ENCODE measurements at regions not wholly inside any gene's neighbourhood (a gene's known extent, or its start where the extent isn't known, plus 50 kb on each side); places are given as distances from the start of the nearest gene placed in this dataset.

DNA sequence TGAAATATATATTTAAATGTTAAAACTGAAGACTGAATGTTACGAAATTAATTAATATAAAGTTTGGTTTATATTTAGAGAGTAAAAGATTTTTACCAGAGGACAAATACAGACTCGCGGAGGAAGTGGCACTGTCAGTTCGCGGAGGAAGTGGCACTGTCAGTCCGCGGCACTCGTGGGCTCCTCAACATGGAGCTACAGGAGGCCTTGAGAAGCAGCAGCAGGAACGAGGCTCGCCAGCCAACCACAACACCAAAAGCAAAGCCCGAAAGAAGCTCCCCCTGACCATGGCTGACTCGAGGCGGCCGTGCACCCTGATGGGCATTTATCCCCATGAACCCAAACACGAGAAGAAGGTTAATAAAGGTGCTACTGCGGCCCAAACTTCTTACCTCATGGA, 125.3 kb upstream of the PABPC4L start:
- POLR2A ChIA-PET: no interaction called here
- peaks cover 24% of the 10 kb centered on the region for H3K9me3 Mint-ChIP-seq

DNA sequence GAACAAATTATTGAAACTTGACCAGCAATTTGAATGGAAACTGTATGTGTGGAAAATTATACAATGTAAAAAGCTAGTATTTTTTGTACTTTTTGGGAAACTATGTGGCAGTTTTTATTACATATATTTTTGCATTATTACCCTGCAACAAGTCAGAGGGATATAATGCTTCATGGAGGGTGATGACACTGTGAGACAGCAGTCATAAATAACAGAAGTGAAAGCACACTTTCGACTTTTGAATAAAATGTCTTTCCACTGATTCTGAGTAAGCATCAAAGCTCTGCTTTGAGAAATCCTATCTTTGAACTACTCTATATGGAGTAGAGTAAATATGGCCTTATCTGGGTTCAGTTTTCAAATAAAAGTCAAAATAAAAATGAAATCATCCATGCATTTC, 122.6 kb upstream of the PABPC4L start:
- intact Hi-C loops (cut with micrococcal nuclease): no loop called here
- no peaks in the 10 kb centered on the region for H3K36me3 Mint-ChIP-seq
- POLR2A ChIA-PET: no interaction called here

More for the DNA sequence above, 125.3 kb upstream of the PABPC4L start:
- no peak overlapping the region for H3K27ac Mint-ChIP-seq
- no peaks in the 10 kb centered on the region for H3K27me3 Mint-ChIP-seq
- H3K4me1 Mint-ChIP-seq (ENCODE audit: low read depth): no peaks in the 10 kb centered on the region
- H3K4me3 Mint-ChIP-seq: no peak overlapping the region
- CTCF ChIA-PET: no interaction called here
- DNase-seq: no peak
- intact Hi-C loops (cut with micrococcal nuclease): no loop called here
- no peaks in the 10 kb centered on the region for H3K36me3 Mint-ChIP-seq

DNA sequence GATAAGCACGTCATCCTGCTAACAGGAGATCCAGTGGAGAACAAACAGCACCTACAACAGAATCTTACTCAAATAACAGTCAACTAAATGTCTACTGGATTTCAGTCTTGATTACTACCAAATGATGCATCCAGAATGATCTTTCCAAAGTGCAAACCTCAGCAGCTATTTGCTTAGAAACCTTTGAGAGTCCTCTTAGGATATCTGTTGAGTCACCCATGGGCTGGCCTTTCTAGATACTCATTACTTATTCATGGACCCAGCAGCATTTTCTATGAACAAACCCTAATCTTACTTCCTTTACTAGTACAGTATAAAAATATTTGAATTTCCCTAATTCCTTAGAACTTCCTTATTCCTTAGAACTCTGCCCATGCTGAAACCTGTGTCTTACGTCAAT, 118.5 kb upstream of the PABPC4L start:
- Mint-ChIP-seq H3K9me3 (peaks cover 28% of the 10 kb centered on the region), H3K27ac (no peak overlapping the region), H3K36me3 (no peaks in the 10 kb centered on the region), H3K4me1 (ENCODE audit: low read depth) (no peaks in the 10 kb centered on the region), H3K4me3 (no peak overlapping the region), H3K27me3 (no peaks in the 10 kb centered on the region)
- intact Hi-C loops (cut with micrococcal nuclease): no loop called here
- ChIA-PET CTCF (no interaction called here), POLR2A (no interaction called here)
- DNase-seq: no peak

More for the DNA sequence above, 122.6 kb upstream of the PABPC4L start:
- Mint-ChIP-seq H3K9me3 (peaks cover 37% of the 10 kb centered on the region), H3K27me3 (no peaks in the 10 kb centered on the region), H3K4me1 (ENCODE audit: low read depth) (no peaks in the 10 kb centered on the region), H3K4me3 (no peak overlapping the region), H3K27ac (no peak overlapping the region)
- CTCF ChIA-PET: no interaction called here
- DNase-seq: no peak

DNA sequence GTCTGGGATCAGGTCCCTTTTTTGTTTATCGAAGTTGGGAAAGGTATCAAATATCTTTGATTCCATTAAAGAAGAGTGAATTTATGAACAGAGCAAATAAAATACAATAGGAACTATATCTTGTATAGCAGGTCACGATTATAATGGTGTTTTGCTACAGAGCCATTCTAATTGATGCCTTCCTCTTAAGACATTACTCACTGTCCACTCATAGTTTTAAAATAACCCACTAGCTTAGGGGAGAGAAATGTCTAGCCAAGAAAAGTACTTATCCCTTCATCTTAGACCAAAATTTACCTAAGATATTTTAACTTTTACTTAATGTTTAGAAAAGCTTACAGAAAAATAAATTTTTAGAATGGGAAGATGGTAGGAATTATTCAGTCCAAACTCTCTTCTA, 112.0 kb upstream of the PABPC4L start:
- no peak overlapping the region for H3K27ac Mint-ChIP-seq
- DNase-seq: no peak
- ChIA-PET CTCF (interaction anchor here (0.7 kb wide), 1 partner anchor 53 kb away, joined by 3 read pairs; no protein-coding TSS in a partner anchor), POLR2A (no interaction called here)
- H3K4me1 Mint-ChIP-seq (ENCODE audit: low read depth): no peaks in the 10 kb centered on the region
- no peaks in the 10 kb centered on the region for H3K27me3 Mint-ChIP-seq
- intact Hi-C loops (cut with micrococcal nuclease): no loop called here
- H3K36me3 Mint-ChIP-seq: no peaks in the 10 kb centered on the region
- peaks cover 10% of the 10 kb centered on the region for H3K9me3 Mint-ChIP-seq
- no peak overlapping the region for H3K4me3 Mint-ChIP-seq

DNA sequence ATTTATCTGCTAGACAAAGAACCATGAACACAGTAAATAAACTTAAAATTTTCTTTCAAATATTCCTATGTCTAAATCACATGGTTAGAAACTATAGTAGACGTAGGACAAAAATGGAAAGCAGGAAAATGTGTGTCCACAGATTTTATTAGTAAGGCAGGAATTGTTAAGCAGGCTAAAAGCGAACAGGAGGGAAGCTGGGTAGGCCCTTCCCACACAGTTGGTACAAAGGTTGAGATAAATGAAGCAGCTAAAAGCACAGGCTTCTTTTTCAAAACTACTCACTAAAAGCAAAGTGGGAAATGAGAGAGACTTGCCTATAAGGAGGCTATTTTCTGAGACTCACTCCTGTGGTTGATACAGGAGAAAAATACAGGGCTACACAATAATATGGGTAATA, 108.1 kb upstream of the PABPC4L start:
- POLR2A ChIA-PET: no interaction called here
- DNase-seq: no peak
- intact Hi-C loops (cut with micrococcal nuclease): no loop called here
- no peak overlapping the region for H3K4me3 Mint-ChIP-seq
- no peaks in the 10 kb centered on the region for H3K27me3 Mint-ChIP-seq
- no peaks in the 10 kb centered on the region for H3K36me3 Mint-ChIP-seq
- peaks cover 4% of the 10 kb centered on the region for H3K9me3 Mint-ChIP-seq
- H3K4me1 Mint-ChIP-seq (ENCODE audit: low read depth): no peaks in the 10 kb centered on the region
- CTCF ChIA-PET: no interaction called here
- no peak overlapping the region for H3K27ac Mint-ChIP-seq

DNA sequence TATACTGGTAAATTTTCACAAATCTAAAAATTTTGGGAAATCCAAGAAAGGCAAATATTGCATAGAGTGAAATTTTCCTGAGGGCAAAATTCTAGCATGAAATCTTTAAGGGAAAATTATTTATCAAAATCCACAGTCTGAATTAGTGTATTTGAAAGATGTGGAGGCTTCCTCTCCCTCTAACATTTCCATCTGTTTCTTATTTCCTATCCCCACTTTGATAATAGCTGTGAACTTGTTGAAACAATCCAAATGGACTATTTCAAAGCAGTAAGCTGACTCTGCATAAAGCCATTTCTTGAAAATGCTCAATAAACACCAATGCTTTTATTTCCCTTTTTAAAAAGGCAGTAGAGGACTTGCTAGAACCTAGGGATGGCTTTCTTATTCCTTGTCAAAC, 107.3 kb upstream of the PABPC4L start:
- H3K27me3 Mint-ChIP-seq: no peaks in the 10 kb centered on the region
- no peak overlapping the region for H3K4me3 Mint-ChIP-seq
- no peak for DNase-seq
- H3K4me1 Mint-ChIP-seq (ENCODE audit: low read depth): no peaks in the 10 kb centered on the region
- peaks cover 5% of the 10 kb centered on the region for H3K9me3 Mint-ChIP-seq
- ChIA-PET CTCF (no interaction called here), POLR2A (no interaction called here)
- H3K36me3 Mint-ChIP-seq: no peaks in the 10 kb centered on the region
- no peak overlapping the region for H3K27ac Mint-ChIP-seq
- intact Hi-C loops (cut with micrococcal nuclease): no loop called here

DNA sequence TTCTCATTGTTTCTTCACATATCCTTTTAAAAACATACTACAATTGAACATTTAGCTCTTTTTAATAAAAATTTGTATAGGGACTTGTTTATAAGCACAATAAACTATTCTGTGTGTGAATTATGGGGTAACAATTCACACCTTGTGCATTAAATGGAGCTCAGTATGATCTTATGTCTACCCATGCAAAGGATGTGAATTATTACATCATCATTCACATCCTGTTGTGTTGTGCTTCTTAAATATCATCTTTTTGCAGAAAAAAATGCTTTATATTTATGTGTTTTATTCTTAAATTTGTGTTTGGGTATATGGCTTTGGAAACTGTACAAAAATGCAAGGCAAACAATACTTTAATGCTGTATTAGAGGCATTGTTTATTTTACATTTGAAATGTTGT, 96.7 kb upstream of the PABPC4L start:
- POLR2A ChIA-PET: no interaction called here
- H3K4me3 Mint-ChIP-seq: no peak overlapping the region
- no peaks in the 10 kb centered on the region for H3K4me1 Mint-ChIP-seq (ENCODE audit: low read depth)
- no peaks in the 10 kb centered on the region for H3K36me3 Mint-ChIP-seq
- no peak overlapping the region for H3K27ac Mint-ChIP-seq
- DNase-seq: no peak
- H3K9me3 Mint-ChIP-seq: peaks cover 32% of the 10 kb centered on the region
- H3K27me3 Mint-ChIP-seq: no peaks in the 10 kb centered on the region
- intact Hi-C loops (cut with micrococcal nuclease): no loop called here
- CTCF ChIA-PET: no interaction called here

DNA sequence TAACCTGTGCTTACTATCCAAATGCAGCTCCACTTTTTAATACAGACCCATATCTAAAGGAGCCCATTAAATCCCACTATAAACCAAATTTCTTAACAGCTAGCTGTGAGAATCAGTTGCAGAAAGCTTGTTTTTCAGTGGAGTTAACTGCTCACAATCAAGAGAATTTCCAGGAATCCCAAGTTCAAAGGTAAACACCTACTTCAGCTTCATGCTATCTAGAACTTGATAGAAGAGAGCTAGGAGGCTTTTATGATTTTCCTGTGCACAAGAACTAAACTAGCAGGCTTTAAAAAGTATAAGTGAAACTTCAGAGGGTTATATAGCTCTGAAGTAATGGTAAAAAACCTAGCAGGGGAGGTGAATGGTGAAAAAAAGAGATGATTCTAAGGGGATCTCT, 96.2 kb upstream of the PABPC4L start:
- Mint-ChIP-seq H3K9me3 (peaks cover 35% of the 10 kb centered on the region), H3K27ac (no peak overlapping the region), H3K4me3 (no peak overlapping the region), H3K36me3 (no peaks in the 10 kb centered on the region), H3K27me3 (no peaks in the 10 kb centered on the region), H3K4me1 (ENCODE audit: low read depth) (no peaks in the 10 kb centered on the region)
- DNase-seq: no peak
- intact Hi-C loops (cut with micrococcal nuclease): no loop called here
- ChIA-PET POLR2A (no interaction called here), CTCF (no interaction called here)

DNA sequence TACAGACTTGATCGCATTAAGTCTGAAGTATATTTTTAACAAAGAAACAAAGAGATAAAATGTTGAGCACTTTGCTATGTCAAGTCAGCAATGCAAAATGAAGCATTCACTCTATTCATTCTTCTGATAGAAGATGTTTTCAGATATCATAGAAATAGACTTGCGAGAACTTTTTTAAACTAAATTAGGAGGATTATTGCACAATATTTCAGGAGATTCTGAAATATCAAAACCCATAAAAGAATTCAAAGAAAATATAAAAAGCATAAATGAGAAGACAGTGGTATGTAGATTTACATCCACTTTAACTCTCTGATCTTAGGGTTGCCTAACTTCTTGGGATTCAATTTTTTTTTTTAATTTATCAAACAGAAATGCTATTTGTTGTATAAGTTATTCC, 81.1 kb upstream of the PABPC4L start:
- Mint-ChIP-seq H3K27me3 (no peaks in the 10 kb centered on the region), H3K4me3 (no peak overlapping the region), H3K9me3 (peaks cover 19% of the 10 kb centered on the region), H3K36me3 (no peaks in the 10 kb centered on the region), H3K4me1 (ENCODE audit: low read depth) (no peaks in the 10 kb centered on the region), H3K27ac (no peak overlapping the region)
- POLR2A ChIA-PET: no interaction called here
- no peak for DNase-seq
- intact Hi-C loops (cut with micrococcal nuclease): no loop called here
- CTCF ChIA-PET: no interaction called here

DNA sequence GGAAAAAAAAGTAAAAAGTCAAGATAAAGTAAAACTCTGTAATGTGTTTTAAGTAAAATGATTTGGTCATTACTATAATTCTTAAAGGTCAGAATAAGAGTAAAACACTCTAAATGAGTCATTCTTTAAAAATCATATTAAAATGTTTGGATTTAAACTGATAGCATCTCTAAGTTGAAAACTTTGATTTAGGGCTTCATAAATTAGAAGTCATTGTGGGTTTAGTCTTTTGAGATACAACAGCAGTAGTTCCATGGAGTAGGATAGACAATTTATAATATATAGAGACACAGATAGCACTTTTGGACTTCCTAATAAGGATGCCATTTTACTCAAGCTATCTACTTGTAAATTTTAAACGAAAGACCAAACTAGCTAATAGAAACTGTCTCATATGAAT, 77.1 kb upstream of the PABPC4L start:
- CTCF ChIA-PET: no interaction called here
- Mint-ChIP-seq H3K27me3 (no peaks in the 10 kb centered on the region), H3K36me3 (no peaks in the 10 kb centered on the region), H3K9me3 (peaks cover 11% of the 10 kb centered on the region), H3K4me3 (no peak overlapping the region), H3K27ac (no peak overlapping the region), H3K4me1 (ENCODE audit: low read depth) (no peaks in the 10 kb centered on the region)
- intact Hi-C loops (cut with micrococcal nuclease): no loop called here
- DNase-seq: no peak
- POLR2A ChIA-PET: no interaction called here

DNA sequence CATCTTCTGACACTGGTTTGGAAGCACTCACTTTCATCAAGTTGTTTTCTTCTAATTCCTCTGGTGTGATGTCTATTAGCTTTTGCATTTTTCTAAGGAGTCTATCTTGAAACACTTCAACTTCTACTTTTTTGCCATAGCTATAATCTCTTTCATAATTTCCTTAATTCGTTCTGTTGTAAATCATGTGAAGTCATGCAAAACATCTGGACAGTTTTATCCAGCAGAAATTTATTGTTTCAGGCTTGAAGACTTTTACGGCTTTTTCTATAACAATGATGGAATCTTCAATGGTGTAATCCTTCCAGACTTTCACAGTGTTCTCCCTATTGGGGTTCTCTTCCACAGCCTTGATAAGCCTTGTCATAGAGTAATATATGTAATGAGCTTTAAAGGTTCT, 74.9 kb upstream of the PABPC4L start:
- peaks cover 11% of the 10 kb centered on the region for H3K9me3 Mint-ChIP-seq
- H3K4me3 Mint-ChIP-seq: no peak overlapping the region
- intact Hi-C loops (cut with micrococcal nuclease): no loop called here
- POLR2A ChIA-PET: no interaction called here
- no peaks in the 10 kb centered on the region for H3K36me3 Mint-ChIP-seq
- CTCF ChIA-PET: no interaction called here
- H3K4me1 Mint-ChIP-seq (ENCODE audit: low read depth): no peaks in the 10 kb centered on the region
- no peaks in the 10 kb centered on the region for H3K27me3 Mint-ChIP-seq
- H3K27ac Mint-ChIP-seq: no peak overlapping the region
- no peak for DNase-seq

DNA sequence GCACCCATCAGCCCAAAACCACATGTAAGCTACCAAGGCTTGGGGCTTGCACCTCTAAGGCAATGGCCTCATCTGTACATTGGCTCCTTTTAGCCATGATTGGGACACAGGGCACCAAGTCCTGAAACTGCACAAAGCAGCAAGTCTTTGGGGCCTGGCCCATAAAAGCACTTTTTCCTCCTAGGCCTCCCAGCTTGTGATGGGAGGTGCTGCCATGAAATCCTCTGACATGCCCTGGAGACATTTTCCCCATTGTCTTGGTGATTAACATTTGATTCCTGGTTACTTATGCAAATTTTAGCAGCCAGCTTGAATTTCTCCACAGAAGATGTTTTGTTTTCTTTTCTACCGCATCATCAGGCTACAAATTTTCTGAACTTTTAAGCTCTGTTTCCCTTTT, 58.5 kb upstream of the PABPC4L start:
- no peak overlapping the region for H3K4me3 Mint-ChIP-seq
- H3K27me3 Mint-ChIP-seq: no peaks in the 10 kb centered on the region
- no peaks in the 10 kb centered on the region for H3K36me3 Mint-ChIP-seq
- intact Hi-C loops (cut with micrococcal nuclease): no loop called here
- H3K27ac Mint-ChIP-seq: no peak overlapping the region
- H3K4me1 Mint-ChIP-seq (ENCODE audit: low read depth): no peaks in the 10 kb centered on the region
- POLR2A ChIA-PET: no interaction called here
- CTCF ChIA-PET: no interaction called here
- no peak for DNase-seq
- H3K9me3 Mint-ChIP-seq: peaks cover 2% of the 10 kb centered on the region
